Activated CD8-positive, alpha-beta memory T cell treated with anti-CD3 and anti-CD28 coated beads for 24 hours (primary cell): ENCODE measurements at regions not wholly inside any gene's neighbourhood (a gene's known extent, or its start where the extent isn't known, plus 50 kb on each side); places are given as distances from the start of the nearest gene placed in this dataset.

Experiments
- DNase-seq: peaks from one replicate; pipeline ENCODE4 v3.0.0-alpha.2; 2020

- no peak for DNase-seq
Observed at GRCh38 chr12:124487834-124488165, 79.6 kb downstream of the NCOR2 start.

DNA sequence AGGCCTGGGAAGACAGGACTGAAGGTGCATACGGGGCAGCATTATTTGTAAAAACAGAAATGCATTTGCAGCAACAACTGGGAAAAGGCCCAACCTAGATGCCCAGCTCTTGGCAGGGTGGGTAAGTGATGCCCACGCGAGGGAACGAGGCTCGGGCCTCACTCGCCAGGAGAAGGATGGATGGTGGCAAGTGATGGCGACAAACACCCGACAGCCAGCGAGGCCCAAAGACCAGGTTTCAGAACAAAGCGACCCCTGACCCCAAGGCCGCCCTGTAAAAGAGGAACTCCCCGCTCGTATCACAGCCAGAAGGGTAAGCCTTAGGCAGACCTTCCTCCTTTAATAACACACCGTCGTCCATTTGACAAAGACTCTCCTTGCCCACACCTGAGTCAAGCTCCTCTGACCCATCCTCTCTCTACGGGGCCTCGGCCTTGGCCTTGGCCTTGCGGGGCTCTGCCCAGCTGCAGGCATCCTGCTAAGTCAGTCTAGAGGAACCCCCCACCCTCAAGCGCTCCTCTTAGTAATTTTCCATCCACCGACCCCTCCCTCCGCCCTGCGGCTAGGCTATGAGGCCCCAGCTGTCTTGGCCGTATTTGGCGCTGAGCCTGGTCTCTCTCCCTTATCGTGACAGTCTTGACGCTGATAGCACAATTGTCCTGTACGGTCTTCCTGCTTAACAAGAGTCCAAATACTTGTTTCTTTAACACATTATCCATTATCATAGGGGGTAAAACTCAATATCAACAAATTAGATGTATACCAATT is 80.2 kb downstream of the NCOR2 start:
- DNase-seq: no peak

- no peak for DNase-seq
Observed at GRCh38 chr12:124486346-124486963, 81.0 kb downstream of the NCOR2 start.

DNA sequence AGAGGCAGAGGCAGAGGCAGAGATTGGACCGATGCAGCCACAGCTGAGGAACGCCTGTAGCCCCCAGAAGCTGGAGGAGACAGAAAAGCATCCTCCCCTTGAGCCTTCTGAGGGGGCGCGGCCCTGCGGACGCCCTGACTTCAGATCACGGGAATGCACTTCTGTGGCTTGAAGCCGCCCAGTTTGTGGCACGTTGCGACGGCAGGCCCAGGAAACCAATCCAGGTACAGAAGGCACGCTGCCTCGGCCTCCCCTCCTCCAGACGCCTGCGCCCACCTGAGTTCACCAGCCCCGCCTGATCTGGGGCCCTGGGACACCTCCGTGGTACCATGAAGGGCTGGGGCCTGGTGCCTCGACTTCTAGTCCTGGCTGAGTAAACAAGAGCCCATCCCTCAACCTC is 82.0 kb downstream of the NCOR2 start:
- DNase-seq: no peak

DNA sequence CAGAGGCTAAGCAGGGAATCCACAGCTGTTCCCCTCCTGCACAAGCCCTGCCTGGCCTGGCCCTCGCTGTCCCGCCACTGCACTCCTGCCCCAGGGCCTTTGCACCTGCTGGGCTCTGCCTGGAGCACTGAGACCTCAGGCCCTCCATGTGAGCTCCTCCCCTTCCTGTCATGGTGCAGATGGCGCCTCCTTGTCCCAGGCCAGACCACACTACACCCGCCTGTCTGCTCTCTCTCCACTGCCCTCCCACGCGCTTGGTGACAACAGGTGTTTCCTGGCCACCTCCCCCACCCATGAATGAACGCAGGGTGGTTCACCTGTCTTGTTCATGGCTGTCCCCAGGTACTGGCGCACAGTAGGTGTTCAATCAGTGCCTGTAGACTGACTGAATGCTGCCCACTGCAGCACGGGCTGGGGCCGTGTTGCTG is 82.9 kb downstream of the NCOR2 start:
- DNase-seq: no peak

GRCh38 chr12:124484067-124484466 is 83.3 kb downstream of the NCOR2 start:
- no peak for DNase-seq

GRCh38 chr12:124482901-124483799 is 84.3 kb downstream of the NCOR2 start:
- DNase-seq: no peak

- no peak for DNase-seq
Observed at GRCh38 chr12:124482567-124482893, 84.9 kb downstream of the NCOR2 start.

GRCh38 chr12:124481772-124482566 is 85.4 kb downstream of the NCOR2 start:
- DNase-seq: no peak

DNA sequence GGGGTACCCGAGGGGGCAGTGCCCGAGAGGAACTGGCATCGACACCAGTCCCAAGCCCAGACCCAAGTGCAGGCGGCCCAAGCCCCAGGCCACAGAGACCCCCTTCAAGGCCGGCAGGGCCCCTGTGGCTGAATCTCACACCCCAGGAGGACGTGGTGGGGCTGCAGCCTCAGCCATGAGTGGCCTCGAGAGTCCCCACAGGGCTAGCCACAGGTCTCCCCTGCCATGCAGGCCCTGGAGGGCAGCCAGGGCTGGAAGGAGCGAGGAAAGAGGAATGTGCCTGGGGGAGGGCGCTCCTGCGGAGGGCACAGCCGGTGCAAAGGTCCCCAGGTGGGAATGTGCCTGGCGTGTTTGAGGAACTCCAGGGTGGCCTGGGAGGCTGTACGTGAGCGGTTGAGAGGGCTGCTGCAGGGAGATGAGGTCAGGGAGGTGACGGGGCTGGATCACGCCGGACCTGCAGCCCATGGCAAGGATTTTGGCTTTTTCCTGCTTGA is 86.1 kb downstream of the NCOR2 start:
- DNase-seq: no peak

- peak; percentile 71 for DNase-seq
Observed at GRCh38 chr12:124480469-124481256, 86.7 kb downstream of the NCOR2 start.

DNA sequence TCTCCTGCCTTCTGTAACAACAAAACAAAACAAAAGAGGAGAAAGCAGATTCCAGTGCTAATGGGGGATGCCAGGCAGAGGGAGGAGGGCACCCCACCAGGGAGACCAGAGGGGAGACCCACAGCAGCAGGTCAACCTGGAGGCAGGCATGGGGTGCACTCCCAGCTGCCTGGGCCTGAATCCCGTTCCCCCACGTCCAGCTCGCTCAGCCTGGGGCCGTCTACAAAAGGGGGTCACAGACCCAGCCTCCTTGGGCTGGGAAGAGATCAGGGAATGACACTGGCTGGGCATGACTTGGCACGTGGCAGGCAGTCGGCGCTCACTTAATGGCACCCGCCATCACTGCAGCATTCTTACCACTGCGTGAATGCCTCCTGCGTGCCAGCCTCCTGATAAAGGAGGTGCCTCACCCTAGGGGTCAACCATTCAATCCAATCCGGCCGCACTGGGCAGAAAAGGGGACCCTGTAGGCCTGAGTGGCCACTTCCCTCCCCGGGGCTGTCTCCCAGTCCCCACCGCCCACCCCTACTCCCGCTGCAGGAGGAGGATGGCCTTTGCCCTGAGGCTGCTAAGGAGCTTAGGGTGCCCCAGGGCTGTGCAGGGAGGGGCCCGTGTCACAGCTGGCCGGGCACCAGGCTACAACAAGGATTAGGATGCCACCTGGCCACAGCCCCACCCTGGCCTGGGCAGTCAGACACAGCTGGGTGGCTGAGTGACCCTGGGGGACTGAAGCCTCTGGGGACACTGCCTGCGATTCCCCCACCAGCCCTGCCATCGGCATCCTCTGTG is 87.5 kb downstream of the NCOR2 start:
- DNase-seq: no peak

DNA sequence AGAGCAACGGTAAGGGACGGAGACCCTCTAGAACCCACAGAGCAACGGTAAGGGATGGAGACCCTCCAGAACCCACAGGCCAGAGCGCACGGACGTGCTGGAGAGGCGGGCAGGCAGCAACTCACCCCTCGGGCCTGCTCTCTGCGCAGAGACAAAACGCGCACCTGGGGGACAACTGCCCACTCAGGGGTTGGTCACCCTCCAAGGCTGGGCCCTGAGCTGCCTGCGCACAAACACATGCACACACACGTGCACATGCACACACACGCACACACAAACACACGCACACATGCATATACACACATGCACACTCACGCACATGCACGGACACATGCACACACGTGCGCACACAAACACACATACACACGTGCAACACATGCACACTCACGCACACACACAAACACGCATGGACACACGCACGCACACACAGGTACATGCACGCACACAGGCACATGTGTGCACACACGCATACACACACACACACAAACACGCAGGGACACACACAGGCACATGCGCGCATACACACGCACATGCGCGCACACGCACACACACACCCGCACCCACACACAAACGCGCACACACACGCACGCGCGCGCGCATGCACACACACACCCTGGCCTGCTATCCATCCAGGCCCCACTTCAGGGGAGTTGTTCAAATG is 88.3 kb downstream of the NCOR2 start:
- no peak for DNase-seq

DNA sequence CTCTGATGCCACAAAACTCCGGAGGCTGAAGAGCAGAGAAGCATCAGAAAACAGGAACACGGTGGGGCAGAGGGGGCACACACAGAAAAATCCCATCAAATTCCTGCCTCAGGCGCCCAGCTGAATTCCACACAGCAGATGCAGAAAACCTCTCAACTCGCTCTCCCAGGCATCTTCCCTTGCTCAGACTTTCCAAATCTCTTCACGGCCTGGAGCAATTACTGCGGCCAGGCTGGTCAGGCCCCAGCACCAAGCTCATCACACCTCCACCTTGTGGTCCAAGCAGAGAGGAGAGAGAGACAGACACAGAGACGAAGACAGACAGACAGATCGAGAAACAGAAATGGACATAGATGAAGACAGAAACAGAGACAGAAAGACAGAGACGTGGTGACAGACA is 89.0 kb downstream of the NCOR2 start:
- DNase-seq: no peak

DNA sequence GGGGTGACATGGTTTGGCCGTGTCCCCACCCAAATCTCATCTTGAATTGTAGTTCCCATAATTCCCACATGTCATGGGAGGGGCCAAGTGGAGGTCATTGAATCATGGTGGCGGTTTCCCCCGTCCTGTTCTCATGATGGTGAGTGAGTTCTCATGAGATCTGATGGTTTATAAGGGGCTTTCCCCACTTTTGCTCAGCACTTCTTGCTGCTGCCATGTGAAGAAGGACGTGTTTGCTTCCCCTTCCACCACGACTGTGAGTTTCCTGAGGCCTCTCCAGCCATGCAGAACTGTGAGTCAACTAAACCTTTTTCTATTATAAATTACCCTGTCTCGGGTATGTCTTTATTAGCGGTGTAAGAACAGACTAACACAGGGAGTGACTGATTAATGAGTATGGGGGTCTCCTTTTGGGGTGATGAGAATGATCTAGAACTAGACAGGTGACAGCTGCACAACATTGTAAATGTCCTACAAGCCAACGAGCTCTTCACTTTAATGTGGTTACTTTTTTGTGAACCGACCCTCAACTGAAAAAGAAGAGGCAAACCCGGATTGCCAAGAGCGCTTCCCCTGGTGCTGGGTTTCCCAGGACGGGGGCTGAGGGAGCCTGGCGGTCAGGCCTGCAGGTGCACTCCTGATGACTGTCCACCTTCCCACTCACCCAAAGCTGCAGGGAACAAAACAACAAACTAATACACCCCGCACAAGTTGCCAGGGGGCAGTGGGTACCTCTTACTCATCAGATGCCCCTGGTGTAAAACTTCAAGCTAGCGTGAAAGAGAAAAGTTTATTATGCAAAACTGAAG is 90.1 kb downstream of the NCOR2 start:
- no peak for DNase-seq

DNA sequence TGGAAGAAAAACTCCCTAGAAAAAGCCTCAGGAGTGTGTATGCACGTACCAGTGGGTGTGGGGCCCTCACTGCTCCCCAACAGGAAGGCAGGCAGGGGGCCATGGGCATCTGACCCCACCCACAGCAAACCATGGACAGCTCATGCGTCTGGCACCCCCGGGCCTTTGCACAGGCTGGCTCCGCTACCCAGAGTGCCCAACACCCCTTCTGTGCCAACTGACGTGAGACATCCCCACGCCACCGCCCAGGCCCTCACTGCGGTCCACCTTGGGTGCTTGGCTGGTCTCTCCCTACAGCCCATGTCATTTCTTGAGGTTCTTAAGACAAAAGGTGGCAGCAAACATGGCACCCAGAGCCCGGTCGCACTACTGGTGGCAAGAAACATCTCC is 91.4 kb downstream of the NCOR2 start:
- no peak for DNase-seq

DNA sequence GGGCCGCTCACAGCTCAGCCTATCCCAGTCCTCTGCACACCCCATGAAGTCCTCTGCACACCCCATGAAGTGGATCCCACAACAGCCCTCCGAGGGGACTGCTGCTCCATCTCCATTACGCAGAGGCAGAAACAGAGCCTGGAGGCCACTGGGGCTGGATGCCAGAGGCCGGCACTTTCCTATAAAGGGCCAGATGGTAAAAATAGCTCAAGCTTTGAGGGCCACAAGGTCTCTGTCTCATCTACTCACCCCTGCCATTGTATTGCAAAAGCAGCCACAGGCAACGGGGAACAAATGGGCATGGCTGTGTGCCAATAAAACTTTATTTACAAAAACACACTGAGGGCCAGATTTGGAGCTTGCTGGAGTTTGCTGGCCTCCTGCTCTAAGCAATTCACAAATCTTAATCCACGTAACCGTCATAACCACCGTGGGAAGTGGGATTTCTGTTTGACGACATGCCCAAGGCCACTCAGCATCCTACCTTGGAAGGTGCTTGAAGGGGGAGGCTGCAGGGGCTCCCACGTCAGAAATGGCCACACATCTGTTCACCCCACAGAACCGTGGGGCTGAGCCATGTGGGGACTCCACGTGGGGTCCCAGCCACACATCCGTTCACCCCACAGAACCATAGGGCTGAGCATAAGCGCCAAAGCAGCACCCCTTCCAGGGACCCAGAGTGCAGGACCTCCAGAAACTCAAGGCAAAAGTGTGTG is 92.0 kb downstream of the NCOR2 start:
- DNase-seq: no peak

DNA sequence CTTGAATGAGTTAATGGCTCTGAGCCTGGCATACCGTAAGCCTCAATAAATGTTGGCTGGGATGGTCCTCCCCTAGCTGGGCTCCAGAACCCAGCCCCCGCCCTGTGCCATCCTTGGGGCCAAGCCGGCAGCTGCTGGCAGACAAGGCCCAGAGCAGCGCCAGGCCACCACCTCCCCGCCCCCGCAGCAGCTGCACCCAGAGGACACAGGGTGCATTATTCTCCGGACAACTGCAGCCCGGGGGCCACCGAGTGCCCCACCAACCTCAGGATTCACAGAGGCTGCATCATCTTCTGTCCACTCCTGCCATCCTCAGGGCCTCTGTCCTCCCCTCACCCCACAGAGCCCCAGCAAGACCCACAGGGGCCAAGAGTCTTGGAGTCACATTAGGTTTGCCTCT is 92.7 kb downstream of the NCOR2 start:
- no peak for DNase-seq

GRCh38 chr12:124472690-124473279 is 94.6 kb downstream of the NCOR2 start:
- no peak for DNase-seq
